ENCODE measurements at regions not wholly inside any gene's neighbourhood (a gene's known extent, or its start where the extent isn't known, plus 50 kb on each side); places are given as distances from the start of the nearest gene placed in this dataset.

DNA sequence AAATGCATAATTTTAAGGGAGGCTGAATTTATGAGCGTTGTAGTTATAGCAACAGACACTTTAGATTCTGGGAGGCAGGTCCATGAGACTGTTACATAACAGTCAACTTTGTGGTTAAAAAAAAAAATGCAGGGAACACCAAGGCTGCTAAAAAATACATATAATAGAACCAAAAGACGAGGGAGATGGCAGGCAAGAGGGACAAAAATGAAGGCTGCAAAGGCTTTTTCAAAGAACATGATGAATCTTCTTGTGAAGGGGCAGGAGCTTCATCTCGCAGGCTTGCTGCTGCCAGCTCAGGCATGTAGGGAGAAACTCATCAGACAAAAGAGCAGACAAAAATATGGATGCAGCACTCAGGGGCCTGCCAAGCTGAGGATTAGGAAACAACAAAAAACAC lies 243.9 kb downstream of the SHQ1 start:
- no peak for TF ChIP-seq POLR2AphosphoS5 (IDR thresholded peaks at IDR 0.05; ENCODE audit: low read depth, low read length)
- no peak for TF ChIP-seq POLR2A (IDR thresholded peaks at IDR 0.05; ENCODE audit: low read depth, low read length)
